GM12878 (cell line): ENCODE measurements at regions not wholly inside any gene's neighbourhood (a gene's known extent, or its start where the extent isn't known, plus 50 kb on each side); places are given as distances from the start of the nearest gene placed in this dataset.

Experiments used
- ATAC-seq: fragments of 200-7000 bp; cut with Tn5 transposase; 3 replicates; pipeline ENCODE4 v1.9.1; 2020; ENCODE audit warnings: mild to moderate bottlenecking, moderate library complexity
- BruUV-seq: library from RNA; stranded (reverse); fragments of 400-500 nt; replicated peaks from 2 replicates; lab custom pipeline; 2021; lab: Mats Ljungman, UMichigan
- CTCF ChIA-PET: fragments of 300-600 bp; sonication (Branson Sonifier 250); formaldehyde crosslinking; extraction: SDS; loops from one replicate; lab custom pipeline; 2021; ENCODE audit warnings: inconsistent platforms; lab: Yijun Ruan, JAX
- POLR2A ChIA-PET: fragments of 350-600 bp; formaldehyde crosslinking; extraction: SDS; loops from one replicate; lab custom pipeline; 2021; ENCODE audit warnings: inconsistent platforms; lab: Charles Lee
- RAD21 ChIA-PET: fragments of 300-600 bp; sonication (Branson Sonifier 250); formaldehyde crosslinking; loops from one replicate; lab custom pipeline; 2023; ENCODE audit warnings: antibody characterized with exemption; ENCODE audit not compliant: unreplicated experiment; lab: Charles Lee
- SMC1A ChIA-PET: fragments of 300-600 bp; sonication (Branson Sonifier 250); formaldehyde crosslinking; loops from one replicate; lab custom pipeline; 2023; ENCODE audit not compliant: unreplicated experiment, uncharacterized antibody; lab: Charles Lee
- DNase-seq: peaks from one replicate; pipeline ENCODE4 v3.0.0-alpha.2; 2011; ENCODE audit warnings: low read depth, low spot score
- FAIRE-seq: peaks from 3 replicates; lab custom pipeline; 2011; peaks lifted over from hg19 to GRCh38; lab: Jason Lieb, UNC
- H2AFZ ChIP-seq: 2 replicates; pipeline ENCODE4 v1.6.0; 2011; ENCODE audit warnings: low read depth, low read length, control low read depth; ENCODE audit not compliant: control insufficient read depth
- H3K27ac ChIP-seq: 2 replicates; pipeline ENCODE4 v1.5.1; 2011; ENCODE audit warnings: control low read depth; ENCODE audit not compliant: control insufficient read depth, insufficient read depth
- H3K27me3 ChIP-seq, 2 experiments: replicated peaks in 1 of 2; 2 replicates each; pipeline versions ENCODE4 v1.6.0 to v1.6.1; 2011; ENCODE audit warnings: low read length in 1 of 2; ENCODE audit not compliant: control insufficient read depth in 2 of 2, insufficient read depth in 2 of 2
- H3K36me3 ChIP-seq, 2 experiments: 2 replicates each; pipeline ENCODE4 v1.5.1; 2011; ENCODE audit warnings: low read length in 1 of 2; ENCODE audit not compliant: control insufficient read depth in 2 of 2, insufficient read depth in 2 of 2
- H3K4me1 ChIP-seq: 2 replicates; pipeline ENCODE4 v1.6.1; 2011; ENCODE audit warnings: mild to moderate bottlenecking, low read length, moderate library complexity, mixed read lengths; ENCODE audit not compliant: control insufficient read depth, insufficient read depth
- H3K4me2 ChIP-seq: 2 replicates; pipeline ENCODE4 v1.6.0; 2011; ENCODE audit warnings: control low read depth; ENCODE audit not compliant: control insufficient read depth, insufficient read depth
- H3K4me3 ChIP-seq: fragments of 200-600 bp; sonication (generic); 2 replicates; pipeline ENCODE4 v1.5.1; 2016
- H3K79me2 ChIP-seq: 2 replicates; pipeline ENCODE4 v1.6.0; 2011; ENCODE audit warnings: low read length; ENCODE audit not compliant: control insufficient read depth, insufficient read depth
- H3K9ac ChIP-seq: 2 replicates; pipeline ENCODE4 v1.8.0; 2011; ENCODE audit warnings: low read length, control low read depth, mixed read lengths; ENCODE audit not compliant: control insufficient read depth, insufficient read depth
- H3K9me3 ChIP-seq: replicated peaks from 3 replicates; pipeline ENCODE4 v1.5.1; 2011; ENCODE audit warnings: mild to moderate bottlenecking, low read length; ENCODE audit not compliant: control insufficient read depth, insufficient read depth
- H4K20me1 ChIP-seq: 2 replicates; pipeline ENCODE4 v1.6.0; 2011; ENCODE audit not compliant: control insufficient read depth, insufficient read depth
- CBFB ChIP-seq: IDR thresholded peaks from 2 replicates; pipeline ENCODE4 v1.6.1; 2016; ENCODE audit warnings: antibody characterized with exemption, low read depth
- DPF2 ChIP-seq: fragments of 450-650 bp; IDR thresholded peaks from 2 replicates; pipeline ENCODE4 v1.6.1; 2017; ENCODE audit warnings: mild to moderate bottlenecking
- IKZF2 ChIP-seq, 2 experiments: fragments of 450-650 bp; IDR thresholded peaks; 2 replicates each; pipeline ENCODE4 v1.6.1; 2017; ENCODE audit warnings: mild to moderate bottlenecking in 2 of 2, moderate library complexity in 2 of 2
- KDM1A ChIP-seq: fragments of 200-600 bp; sonication (generic); IDR thresholded peaks from 2 replicates; pipeline ENCODE4 v1.6.1; 2016; ENCODE audit warnings: borderline replicate concordance
- LARP7 ChIP-seq: fragments of 450-650 bp; IDR thresholded peaks from 2 replicates; pipeline ENCODE4 v1.6.1; 2017; ENCODE audit warnings: mild to moderate bottlenecking
- NR2F1 ChIP-seq: fragments of 450-650 bp; conservative IDR thresholded peaks from 2 replicates; pipeline ENCODE4 v1.6.1; 2017; ENCODE audit warnings: mild to moderate bottlenecking
- NRF1 ChIP-seq: conservative IDR thresholded peaks from 2 replicates; pipeline ENCODE4 v1.6.1; 2011; ENCODE audit warnings: mild to moderate bottlenecking, low read depth, low read length, improper control_type of control experiment
- POLR2A ChIP-seq: IDR thresholded peaks from 2 replicates; pipeline ENCODE4 v1.6.1; 2011; ENCODE audit warnings: low read depth, mild to moderate bottlenecking, low read length
- POU2F2 ChIP-seq: IDR thresholded peaks from 3 replicates; pipeline ENCODE4 v1.6.1; 2011; ENCODE audit warnings: low read depth, mild to moderate bottlenecking, low read length, borderline replicate concordance
- RAD51 ChIP-seq: fragments of 450-650 bp; IDR thresholded peaks from 2 replicates; pipeline ENCODE4 v1.6.1; 2016; ENCODE audit warnings: moderate library complexity, mild to moderate bottlenecking, inconsistent platforms
- SREBF2 ChIP-seq: IDR thresholded peaks from 2 replicates; pipeline ENCODE4 v1.6.1; 2012; ENCODE audit warnings: mild to moderate bottlenecking, low read length
- STAT3 ChIP-seq: IDR thresholded peaks from 2 replicates; pipeline ENCODE4 v1.6.1; 2011; ENCODE audit warnings: low read depth, low read length, improper control_type of control experiment
- TAF1 ChIP-seq: IDR thresholded peaks from 2 replicates; pipeline ENCODE4 v1.6.1; 2011; ENCODE audit warnings: mild to moderate bottlenecking, low read depth, low read length, borderline replicate concordance
- in situ Hi-C: fragments of 300-500 bp; cut with MboI; formaldehyde crosslinking; loops from 9 replicates; pipeline ENCODE4 v1.14.3; 2018; ENCODE audit warnings: mixed read lengths
- intact Hi-C: fragments of 100-400 bp; cut with micrococcal nuclease; formaldehyde crosslinking; loops from one replicate; pipeline ENCODE4 v1.14.2; 2022; ENCODE audit not compliant: unreplicated experiment
- TF ChIP-seq, protein P1 (sequence below): fragments of 450-650 bp; IDR thresholded peaks from 2 replicates; pipeline ENCODE4 v1.6.1; 2014; ENCODE audit warnings: mild to moderate bottlenecking
- TF ChIP-seq, protein P2 (sequence below): fragments of 450-650 bp; IDR thresholded peaks from 2 replicates; pipeline ENCODE4 v1.6.1; 2017; ENCODE audit warnings: mild to moderate bottlenecking, low read depth, inconsistent platforms; ENCODE audit not compliant: poor library complexity, severe bottlenecking
- TF ChIP-seq, protein P3 (sequence below): IDR thresholded peaks from 2 replicates; pipeline ENCODE4 v1.6.1; 2012; ENCODE audit warnings: low read depth, low read length, improper control_type of control experiment
- TF ChIP-seq, protein P4 (sequence below): fragments of 450-650 bp; IDR thresholded peaks from 2 replicates; pipeline ENCODE4 v1.6.1; 2017; ENCODE audit warnings: mild to moderate bottlenecking

DNA sequence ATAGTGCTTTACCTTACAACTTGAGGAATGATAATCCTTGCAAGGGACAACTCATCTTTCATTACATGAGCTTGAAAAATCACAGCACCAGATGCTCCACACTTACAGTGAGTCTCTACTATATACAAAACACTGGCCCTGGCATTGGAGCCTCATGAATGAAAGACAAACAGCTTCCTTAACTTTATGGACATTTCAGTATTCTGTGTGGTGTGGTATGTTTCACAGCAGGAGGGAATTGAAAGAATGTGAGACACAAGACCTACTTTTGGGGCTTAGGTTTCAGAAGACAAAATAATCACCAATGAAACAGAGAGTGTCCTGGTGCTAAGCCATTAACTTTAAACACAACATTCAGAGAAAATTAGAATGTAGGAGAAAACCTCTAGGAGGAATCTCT lies 1249.6 kb downstream of the XPNPEP1 start:
- Histone ChIP-seq H3K9me3 (no peaks in the 10 kb centered on the region), H3K27me3 (no peaks in the 10 kb centered on the region)
- TF ChIP-seq SREBF2 (no peak), POU2F2 (no peak), IKZF2 (IDR thresholded peaks at IDR 0.05) (no peak), STAT3 (no peak), CBFB (no peak), TAF1 (no peak), NR2F1 (no peak), NRF1 (no peak), KDM1A (no peak), LARP7 (no peak), DPF2 (no peak), POLR2A (no peak), RAD51 (no peak)
- TF ChIP-seq, protein P1, sequence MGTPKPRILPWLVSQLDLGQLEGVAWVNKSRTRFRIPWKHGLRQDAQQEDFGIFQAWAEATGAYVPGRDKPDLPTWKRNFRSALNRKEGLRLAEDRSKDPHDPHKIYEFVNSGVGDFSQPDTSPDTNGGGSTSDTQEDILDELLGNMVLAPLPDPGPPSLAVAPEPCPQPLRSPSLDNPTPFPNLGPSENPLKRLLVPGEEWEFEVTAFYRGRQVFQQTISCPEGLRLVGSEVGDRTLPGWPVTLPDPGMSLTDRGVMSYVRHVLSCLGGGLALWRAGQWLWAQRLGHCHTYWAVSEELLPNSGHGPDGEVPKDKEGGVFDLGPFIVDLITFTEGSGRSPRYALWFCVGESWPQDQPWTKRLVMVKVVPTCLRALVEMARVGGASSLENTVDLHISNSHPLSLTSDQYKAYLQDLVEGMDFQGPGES, result no peak
- TF ChIP-seq, protein P2, sequence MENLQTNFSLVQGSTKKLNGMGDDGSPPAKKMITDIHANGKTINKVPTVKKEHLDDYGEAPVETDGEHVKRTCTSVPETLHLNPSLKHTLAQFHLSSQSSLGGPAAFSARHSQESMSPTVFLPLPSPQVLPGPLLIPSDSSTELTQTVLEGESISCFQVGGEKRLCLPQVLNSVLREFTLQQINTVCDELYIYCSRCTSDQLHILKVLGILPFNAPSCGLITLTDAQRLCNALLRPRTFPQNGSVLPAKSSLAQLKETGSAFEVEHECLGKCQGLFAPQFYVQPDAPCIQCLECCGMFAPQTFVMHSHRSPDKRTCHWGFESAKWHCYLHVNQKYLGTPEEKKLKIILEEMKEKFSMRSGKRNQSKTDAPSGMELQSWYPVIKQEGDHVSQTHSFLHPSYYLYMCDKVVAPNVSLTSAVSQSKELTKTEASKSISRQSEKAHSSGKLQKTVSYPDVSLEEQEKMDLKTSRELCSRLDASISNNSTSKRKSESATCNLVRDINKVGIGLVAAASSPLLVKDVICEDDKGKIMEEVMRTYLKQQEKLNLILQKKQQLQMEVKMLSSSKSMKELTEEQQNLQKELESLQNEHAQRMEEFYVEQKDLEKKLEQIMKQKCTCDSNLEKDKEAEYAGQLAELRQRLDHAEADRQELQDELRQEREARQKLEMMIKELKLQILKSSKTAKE, result no peak
- TF ChIP-seq, protein P3, sequence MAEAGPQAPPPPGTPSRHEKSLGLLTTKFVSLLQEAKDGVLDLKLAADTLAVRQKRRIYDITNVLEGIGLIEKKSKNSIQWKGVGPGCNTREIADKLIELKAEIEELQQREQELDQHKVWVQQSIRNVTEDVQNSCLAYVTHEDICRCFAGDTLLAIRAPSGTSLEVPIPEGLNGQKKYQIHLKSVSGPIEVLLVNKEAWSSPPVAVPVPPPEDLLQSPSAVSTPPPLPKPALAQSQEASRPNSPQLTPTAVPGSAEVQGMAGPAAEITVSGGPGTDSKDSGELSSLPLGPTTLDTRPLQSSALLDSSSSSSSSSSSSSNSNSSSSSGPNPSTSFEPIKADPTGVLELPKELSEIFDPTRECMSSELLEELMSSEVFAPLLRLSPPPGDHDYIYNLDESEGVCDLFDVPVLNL, result no peak
- TF ChIP-seq, protein P4, sequence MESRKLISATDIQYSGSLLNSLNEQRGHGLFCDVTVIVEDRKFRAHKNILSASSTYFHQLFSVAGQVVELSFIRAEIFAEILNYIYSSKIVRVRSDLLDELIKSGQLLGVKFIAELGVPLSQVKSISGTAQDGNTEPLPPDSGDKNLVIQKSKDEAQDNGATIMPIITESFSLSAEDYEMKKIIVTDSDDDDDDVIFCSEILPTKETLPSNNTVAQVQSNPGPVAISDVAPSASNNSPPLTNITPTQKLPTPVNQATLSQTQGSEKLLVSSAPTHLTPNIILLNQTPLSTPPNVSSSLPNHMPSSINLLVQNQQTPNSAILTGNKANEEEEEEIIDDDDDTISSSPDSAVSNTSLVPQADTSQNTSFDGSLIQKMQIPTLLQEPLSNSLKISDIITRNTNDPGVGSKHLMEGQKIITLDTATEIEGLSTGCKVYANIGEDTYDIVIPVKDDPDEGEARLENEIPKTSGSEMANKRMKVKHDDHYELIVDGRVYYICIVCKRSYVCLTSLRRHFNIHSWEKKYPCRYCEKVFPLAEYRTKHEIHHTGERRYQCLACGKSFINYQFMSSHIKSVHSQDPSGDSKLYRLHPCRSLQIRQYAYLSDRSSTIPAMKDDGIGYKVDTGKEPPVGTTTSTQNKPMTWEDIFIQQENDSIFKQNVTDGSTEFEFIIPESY, result no peak
- TF ChIP-seq, all 136 proteins: peak for 0
- SMC1A ChIA-PET, result interaction anchor here (0.5 to 2.4 kb wide), 3 partner anchors 11 to 1228 kb away, joined by 3 to 5 read pairs (median 4); no protein-coding TSS in a partner anchor
- no peak; the same call in 2 of the 3 replicates for ATAC-seq
- no peak overlapping the region for H3K4me2 ChIP-seq
- H3K9ac ChIP-seq, result no peak overlapping the region
- RAD21 ChIA-PET, result no interaction called here
- H3K27ac ChIP-seq, result no peak overlapping the region
- no peak for FAIRE-seq
- no TSS peak for BruUV-seq
- DNase-seq, result no peak
- CTCF ChIA-PET, result interaction anchor here (1.6 kb wide), 1 partner anchor 17 kb away, joined by 3 read pairs; no protein-coding TSS in a partner anchor
- intact Hi-C loops (no loop called here), in situ Hi-C loops (no loop called here)
- no peak overlapping the region for H3K4me3 ChIP-seq
- H3K4me1 ChIP-seq, result no peaks in the 10 kb centered on the region
- no peak overlapping the region for H2AFZ ChIP-seq
- POLR2A ChIA-PET, result no interaction called here
- H3K79me2 ChIP-seq, result no peaks in the 10 kb centered on the region
- no peaks in the 10 kb centered on the region for H4K20me1 ChIP-seq
- no peaks in the 10 kb centered on the region for H3K36me3 ChIP-seq
